ENCODE measurements at regions not wholly inside any gene's neighbourhood (a gene's known extent, or its start where the extent isn't known, plus 50 kb on each side); places are given as distances from the start of the nearest gene placed in this dataset.

DNA sequence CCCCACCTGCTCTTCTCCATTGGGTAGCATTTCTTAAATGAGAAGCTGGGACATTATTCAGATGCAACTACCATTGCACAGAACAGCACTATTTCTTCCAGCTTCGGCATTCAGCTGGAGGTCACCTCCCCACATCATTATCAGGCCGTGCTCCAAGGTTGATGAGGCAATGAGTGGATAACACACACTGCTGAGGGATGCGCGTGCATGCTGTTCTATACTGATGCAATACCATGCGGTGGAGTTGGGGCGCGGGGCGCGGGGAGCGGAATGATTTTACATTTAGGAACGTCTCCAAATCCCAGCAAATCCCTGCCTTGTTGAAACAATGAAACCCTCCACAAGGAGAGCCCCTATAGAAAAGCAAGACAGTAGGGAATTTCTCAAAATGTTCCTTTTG is 283.4 kb downstream of the GRIN2B start:
- Histone ChIP-seq H3K56ac (ENCODE audit: extremely low read depth, insufficient read depth, low read length) (no peak overlapping the region), H2BK5ac (ENCODE audit: low read depth, low read length, poor library complexity, severe bottlenecking) (no peak overlapping the region), H3K79me1 (ENCODE audit: low read depth in 1 of 2, low read length in 2 of 2) (no peaks in the 10 kb centered on the region), H2AK9ac (replicated peaks; ENCODE audit: low read depth, low read length, poor library complexity) (no peak overlapping the region), H3K36me3 (ENCODE audit: control insufficient read depth, insufficient read depth, low read length) (no peaks in the 10 kb centered on the region), H3K4me3 (ENCODE audit: insufficient read depth, low read depth, low read length) (no peak overlapping the region), H3K9me3 (ENCODE audit: control insufficient read depth, insufficient read depth, low read length) (no peaks in the 10 kb centered on the region), H3K18ac (ENCODE audit: low read depth, low read length) (no peak overlapping the region), H4K20me1 (ENCODE audit: insufficient read depth, low read length) (no peaks in the 10 kb centered on the region), H3K4me2 (ENCODE audit: low read depth, low read length) (no peak overlapping the region), H3K4me1 (ENCODE audit: control insufficient read depth, insufficient read depth, low read length) (no peaks in the 10 kb centered on the region), H3K9ac (ENCODE audit: low read depth, low read length) (no peak overlapping the region), H3K27me3 (ENCODE audit: control insufficient read depth, insufficient read depth, low read length) (no peaks in the 10 kb centered on the region), H3K27ac (ENCODE audit: insufficient read depth, low read length) (no peak overlapping the region), H3K23ac (ENCODE audit: low read depth, low read length) (no peak overlapping the region), H3K9me1 (ENCODE audit: insufficient read depth, low read length) (no peaks in the 10 kb centered on the region), H3K4ac (ENCODE audit: low read depth, low read length) (no peak overlapping the region), H2BK20ac (ENCODE audit: low read depth, low read length) (no peak overlapping the region), H2AK5ac (ENCODE audit: low read depth, low read length) (no peak overlapping the region), H3K14ac (replicated peaks; ENCODE audit: low read depth, low read length) (no peak overlapping the region), H4K91ac (ENCODE audit: insufficient read depth, low read depth, low read length) (no peak overlapping the region), H2BK120ac (ENCODE audit: low read depth, low read length) (no peak overlapping the region), H2AFZ (replicated peaks; ENCODE audit: low read length, poor library complexity) (no peak overlapping the region), H4K8ac (ENCODE audit: low read depth in 2 of 2, low read length in 2 of 2) (no peak overlapping the region), H2BK15ac (ENCODE audit: low read depth, low read length) (no peak overlapping the region), H4K5ac (ENCODE audit: low read depth, low read length) (no peak overlapping the region)
- no peak for ATAC-seq (ENCODE audit: low read depth)
- intact Hi-C loops (cut with micrococcal nuclease) (no loop called here), dilution Hi-C loops (cut with HindIII; ENCODE audit: low sequenced_read_pairs, unreplicated experiment) (no loop called here), in situ Hi-C loops (cut with MboI; ENCODE audit: low sequenced_read_pairs) (no loop called here)
- no peak for TF ChIP-seq FOS (IDR thresholded peaks at IDR 0.05; ENCODE audit: low read depth, low read length)
- no peak for TF ChIP-seq CEBPB (IDR thresholded peaks at IDR 0.05; ENCODE audit: low read depth, low read length)
- TF ChIP-seq POLR2A (IDR thresholded peaks at IDR 0.05; ENCODE audit: low read depth, low read length): no peak
- TF ChIP-seq SMC3 (IDR thresholded peaks at IDR 0.05; ENCODE audit: low read depth, low read length): no peak
- no peak for TF ChIP-seq MXI1 (IDR thresholded peaks at IDR 0.05; ENCODE audit: borderline replicate concordance, low read depth, low read length)
- TF ChIP-seq CHD1 (IDR thresholded peaks at IDR 0.05; ENCODE audit: low read depth, low read length): no peak
- TF ChIP-seq RAD21 (IDR thresholded peaks at IDR 0.05; ENCODE audit: low read length): no peak
- TF ChIP-seq, protein P1, sequence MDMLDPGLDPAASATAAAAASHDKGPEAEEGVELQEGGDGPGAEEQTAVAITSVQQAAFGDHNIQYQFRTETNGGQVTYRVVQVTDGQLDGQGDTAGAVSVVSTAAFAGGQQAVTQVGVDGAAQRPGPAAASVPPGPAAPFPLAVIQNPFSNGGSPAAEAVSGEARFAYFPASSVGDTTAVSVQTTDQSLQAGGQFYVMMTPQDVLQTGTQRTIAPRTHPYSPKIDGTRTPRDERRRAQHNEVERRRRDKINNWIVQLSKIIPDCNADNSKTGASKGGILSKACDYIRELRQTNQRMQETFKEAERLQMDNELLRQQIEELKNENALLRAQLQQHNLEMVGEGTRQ (IDR thresholded peaks at IDR 0.05; ENCODE audit: low read depth, low read length): no peak
- TF ChIP-seq, protein P2, sequence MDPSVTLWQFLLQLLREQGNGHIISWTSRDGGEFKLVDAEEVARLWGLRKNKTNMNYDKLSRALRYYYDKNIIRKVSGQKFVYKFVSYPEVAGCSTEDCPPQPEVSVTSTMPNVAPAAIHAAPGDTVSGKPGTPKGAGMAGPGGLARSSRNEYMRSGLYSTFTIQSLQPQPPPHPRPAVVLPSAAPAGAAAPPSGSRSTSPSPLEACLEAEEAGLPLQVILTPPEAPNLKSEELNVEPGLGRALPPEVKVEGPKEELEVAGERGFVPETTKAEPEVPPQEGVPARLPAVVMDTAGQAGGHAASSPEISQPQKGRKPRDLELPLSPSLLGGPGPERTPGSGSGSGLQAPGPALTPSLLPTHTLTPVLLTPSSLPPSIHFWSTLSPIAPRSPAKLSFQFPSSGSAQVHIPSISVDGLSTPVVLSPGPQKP (IDR thresholded peaks at IDR 0.05; ENCODE audit: borderline replicate concordance, low read depth, low read length): no peak
- TF ChIP-seq MAZ (IDR thresholded peaks at IDR 0.05; ENCODE audit: borderline replicate concordance, low read depth, low read length): no peak
- TF ChIP-seq BHLHE40 (IDR thresholded peaks at IDR 0.05; ENCODE audit: low read depth, low read length): no peak
- TF ChIP-seq, protein P3, sequence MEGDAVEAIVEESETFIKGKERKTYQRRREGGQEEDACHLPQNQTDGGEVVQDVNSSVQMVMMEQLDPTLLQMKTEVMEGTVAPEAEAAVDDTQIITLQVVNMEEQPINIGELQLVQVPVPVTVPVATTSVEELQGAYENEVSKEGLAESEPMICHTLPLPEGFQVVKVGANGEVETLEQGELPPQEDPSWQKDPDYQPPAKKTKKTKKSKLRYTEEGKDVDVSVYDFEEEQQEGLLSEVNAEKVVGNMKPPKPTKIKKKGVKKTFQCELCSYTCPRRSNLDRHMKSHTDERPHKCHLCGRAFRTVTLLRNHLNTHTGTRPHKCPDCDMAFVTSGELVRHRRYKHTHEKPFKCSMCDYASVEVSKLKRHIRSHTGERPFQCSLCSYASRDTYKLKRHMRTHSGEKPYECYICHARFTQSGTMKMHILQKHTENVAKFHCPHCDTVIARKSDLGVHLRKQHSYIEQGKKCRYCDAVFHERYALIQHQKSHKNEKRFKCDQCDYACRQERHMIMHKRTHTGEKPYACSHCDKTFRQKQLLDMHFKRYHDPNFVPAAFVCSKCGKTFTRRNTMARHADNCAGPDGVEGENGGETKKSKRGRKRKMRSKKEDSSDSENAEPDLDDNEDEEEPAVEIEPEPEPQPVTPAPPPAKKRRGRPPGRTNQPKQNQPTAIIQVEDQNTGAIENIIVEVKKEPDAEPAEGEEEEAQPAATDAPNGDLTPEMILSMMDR (conservative IDR thresholded peaks at IDR 0.05; ENCODE audit: low read depth, low read length): no peak
- TF ChIP-seq RFX5 (IDR thresholded peaks at IDR 0.05; ENCODE audit: low read depth, low read length): no peak
- no peak for TF ChIP-seq RCOR1 (IDR thresholded peaks at IDR 0.05; ENCODE audit: insufficient replicate concordance, low read length)
- TF ChIP-seq NFE2L2 (IDR thresholded peaks at IDR 0.05; ENCODE audit: low read depth, low read length): no peak
- TF ChIP-seq MAFK (IDR thresholded peaks at IDR 0.05; ENCODE audit: low read depth, low read length): no peak
- no CpG with 5 or more reads among the region's 11 CpGs for WGBS, 2 experiments (ENCODE audit: extremely low coverage in 2 of 2, insufficient read length in 1 of 2)
- ChIA-PET CTCF (no interaction called here), POLR2A (ENCODE audit: unreplicated experiment) (no interaction called here)
- BruUV-seq (replicated peaks): no TSS peak
- no peak for DNase-seq

All from IMR-90 (cell line).